PFSK-1 (cell line): ENCODE measurements at regions not wholly inside any gene's neighbourhood (a gene's known extent, or its start where the extent isn't known, plus 50 kb on each side); places are given as distances from the start of the nearest gene placed in this dataset.

Experiments
- REST ChIP-seq, 2 experiments: IDR thresholded peaks; 2 replicates each; pipeline versions ENCODE4 v1.6.1 to v1.8.0; 2011 to 2012; ENCODE audit warnings: low read depth in 2 of 2, low read length in 2 of 2, control low read depth in 1 of 2, inconsistent platforms in 1 of 2, mild to moderate bottlenecking in 1 of 2, moderate library complexity in 1 of 2; ENCODE audit not compliant: insufficient read depth in 1 of 2
- SIN3A ChIP-seq: IDR thresholded peaks from 2 replicates; pipeline ENCODE4 v1.6.1; 2012; ENCODE audit warnings: mild to moderate bottlenecking, low read length, moderate library complexity, borderline replicate concordance; ENCODE audit not compliant: insufficient read depth

- TF ChIP-seq SIN3A (no peak), REST (IDR thresholded peaks at IDR 0.05; ENCODE audit: insufficient read depth in 1 of 2, low read depth in 2 of 2, low read length in 2 of 2) (no peak)
These were observed 174.5 kb upstream of the NTM start for GRCh38 chr11:131195661-131196517.
